CD14-positive monocyte (primary cell): ENCODE measurements at regions not wholly inside any gene's neighbourhood (a gene's known extent, or its start where the extent isn't known, plus 50 kb on each side); places are given as distances from the start of the nearest gene placed in this dataset.
"Not testable (repeated sequence)": the region's sequence is repeated elsewhere in the genome, so short reads cannot be mapped to it uniquely, and the experiment has no call there.

Source experiments
- DNase-seq, 3 donors: peaks; one replicate each; pipeline ENCODE4 v3.0.0-alpha.2; 2011 to 2022
- H2AFZ ChIP-seq: 2 replicates; pipeline ENCODE4 v1.6.0; 2012; ENCODE audit warnings: mild to moderate bottlenecking, low read depth, low read length, inconsistent platforms; ENCODE audit not compliant: insufficient read depth, poor library complexity, severe bottlenecking
- H3K27ac ChIP-seq, 2 donors: 1 replicate in 1 of 2; 2 replicates in 1 of 2; pipeline ENCODE4 v1.5.1; 2012 to 2013; ENCODE audit warnings: low read length in 2 of 2, control low read depth in 1 of 2, inconsistent platforms in 1 of 2, low read depth in 1 of 2, mild to moderate bottlenecking in 1 of 2
- H3K27me3 ChIP-seq, 2 donors: one replicate each; pipeline versions ENCODE4 v1.6.0 to v1.6.1; 2011 to 2013; ENCODE audit warnings: low read length in 2 of 2; ENCODE audit not compliant: control insufficient read depth in 2 of 2, insufficient read depth in 2 of 2
- H3K36me3 ChIP-seq, 2 donors: replicated peaks in 1 of 2; 1 replicate in 1 of 2; 2 replicates in 1 of 2; pipeline versions ENCODE4 v1.5.1 to v1.6.1; 2012 to 2013; ENCODE audit warnings: low read length in 2 of 2, control low read depth in 1 of 2, inconsistent platforms in 1 of 2, mild to moderate bottlenecking in 1 of 2; ENCODE audit not compliant: insufficient read depth in 2 of 2, control insufficient read depth in 1 of 2
- H3K4me1 ChIP-seq, 2 donors: 1 replicate in 1 of 2; 2 replicates in 1 of 2; pipeline versions ENCODE4 v1.5.1 to v1.6.1; 2012 to 2013; ENCODE audit warnings: low read length in 2 of 2, control low read depth in 1 of 2, inconsistent platforms in 1 of 2, mild to moderate bottlenecking in 1 of 2, moderate library complexity in 1 of 2; ENCODE audit not compliant: insufficient read depth in 2 of 2, control insufficient read depth in 1 of 2
- H3K4me2 ChIP-seq: replicated peaks from 2 replicates; pipeline ENCODE3; 2012; ENCODE audit warnings: low read length, moderate library complexity, mild to moderate bottlenecking; ENCODE audit not compliant: poor library complexity, severe bottlenecking; ENCODE audit errors: extremely low read depth
- H3K4me3 ChIP-seq, 3 experiments: fragments of 200-600 bp in 1 of 3; sonication (generic) in 1 of 3; replicated peaks in 1 of 3; 1 replicate in 2 of 3; 2 replicates in 1 of 3; pipeline ENCODE4 v1.5.1; 2011 to 2013; ENCODE audit warnings: low read length in 3 of 3, mild to moderate bottlenecking in 3 of 3, control low read depth in 2 of 3, low read depth in 2 of 3, inconsistent platforms in 1 of 3, moderate library complexity in 1 of 3
- H3K79me2 ChIP-seq: 2 replicates; pipeline ENCODE4 v1.6.0; 2012; ENCODE audit warnings: mild to moderate bottlenecking, control low read depth, inconsistent platforms, low read length, moderate library complexity; ENCODE audit not compliant: insufficient read depth
- H3K9ac ChIP-seq: 2 replicates; pipeline ENCODE4 v1.6.0; 2017; ENCODE audit warnings: low read length, mild to moderate bottlenecking; ENCODE audit not compliant: insufficient read depth, poor library complexity, severe bottlenecking
- H3K9me3 ChIP-seq, 2 donors: replicated peaks in 1 of 2; 1 replicate in 1 of 2; 2 replicates in 1 of 2; pipeline versions ENCODE4 v1.5.1 to v1.6.1; 2012 to 2013; ENCODE audit warnings: low read length in 2 of 2, control low read depth in 1 of 2; ENCODE audit not compliant: control insufficient read depth in 1 of 2, insufficient read depth in 1 of 2
- H4K20me1 ChIP-seq: 2 replicates; pipeline ENCODE4 v1.6.0; 2012; ENCODE audit warnings: mild to moderate bottlenecking, low read length, control low read depth, moderate library complexity; ENCODE audit not compliant: insufficient read depth
- H3K27ac Mint-ChIP-seq, 7 donors: one replicate each; pipeline ENCODE4 v1.8.0; 2020; ENCODE audit warnings: mild to moderate bottlenecking in 7 of 7, mixed read lengths in 7 of 7, moderate library complexity in 6 of 7, inconsistent platforms in 2 of 7
- H3K27me3 Mint-ChIP-seq, 3 donors: one replicate each; pipeline ENCODE4 v1.8.0; 2021 to 2022; ENCODE audit warnings: low read depth in 3 of 3, mild to moderate bottlenecking in 3 of 3, mixed read lengths in 3 of 3, moderate library complexity in 3 of 3, inconsistent platforms in 1 of 3
- H3K36me3 Mint-ChIP-seq, 2 donors: one replicate each; pipeline ENCODE4 v1.8.0; 2020; ENCODE audit warnings: mixed read lengths in 2 of 2, inconsistent platforms in 1 of 2, mild to moderate bottlenecking in 1 of 2
- H3K4me1 Mint-ChIP-seq: one replicate; pipeline ENCODE4 v1.8.0; 2020; ENCODE audit warnings: mild to moderate bottlenecking, mixed read lengths
- H3K4me3 Mint-ChIP-seq, 2 donors: one replicate each; pipeline ENCODE4 v1.8.0; 2020; ENCODE audit warnings: mild to moderate bottlenecking in 2 of 2, mixed read lengths in 2 of 2, moderate library complexity in 1 of 2
- H3K9me3 Mint-ChIP-seq, 7 donors: one replicate each; pipeline ENCODE4 v1.8.0; 2020 to 2022; ENCODE audit warnings: mixed read lengths in 7 of 7, mild to moderate bottlenecking in 6 of 7, moderate library complexity in 6 of 7, inconsistent platforms in 2 of 7
- WGBS: methylation state at CpG from one replicate; pipeline ENCODE4 v1.1.5; 2013; ENCODE audit warnings: missing lambda C conversion rate; ENCODE audit not compliant: insufficient coverage; 5-methylcytosine and 5-hydroxymethylcytosine counted together
- intact Hi-C, 2 donors: fragments of 100-400 bp; cut with micrococcal nuclease; formaldehyde crosslinking; loops; one replicate each; pipeline versions ENCODE4 v1.15.0 to v1.15.1; 2023
- TF ChIP-seq, protein P1 (sequence below): fragments of 200-600 bp; IDR thresholded peaks from one replicate; pipeline ENCODE4 v1.8.0; 2022; ENCODE audit warnings: antibody characterized with exemption, mild to moderate bottlenecking

GRCh38 chr2:16183345-16183744 is 243.0 kb downstream of the MYCN start:
- no peak overlapping the region for H3K27ac ChIP-seq

DNA sequence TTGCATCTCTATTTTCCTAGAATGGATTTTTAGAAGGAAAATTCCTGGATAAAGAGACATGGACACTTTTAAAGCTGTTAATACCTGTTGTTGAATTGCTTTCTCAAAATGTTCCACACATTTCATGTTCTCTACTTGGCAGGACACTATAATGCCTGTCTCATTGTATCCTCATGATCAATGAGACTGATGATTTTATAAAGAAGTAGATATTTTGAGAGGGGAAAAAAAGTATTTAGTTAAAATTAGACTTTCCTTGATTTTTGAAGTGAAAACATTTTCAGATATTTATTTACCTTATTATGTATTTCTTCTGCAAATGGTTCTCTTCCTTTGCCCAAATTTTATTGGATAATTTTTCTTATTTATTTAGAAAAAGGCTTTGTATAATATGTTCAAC is 242.5 kb downstream of the MYCN start:
- H3K4me3 ChIP-seq = no peak overlapping the region
- intact Hi-C loops = no loop called here
- H2AFZ ChIP-seq = no peak overlapping the region
- DNase-seq = no peak
- no peaks in the 10 kb centered on the region for H3K9me3 ChIP-seq
- H3K27ac ChIP-seq = no peak overlapping the region
- H3K9ac ChIP-seq = no peak overlapping the region
- no peak overlapping the region for H3K4me2 ChIP-seq
- H4K20me1 ChIP-seq = no peaks in the 10 kb centered on the region
- no peaks in the 10 kb centered on the region for H3K79me2 ChIP-seq
- no peaks in the 10 kb centered on the region for H3K4me1 ChIP-seq
- no peaks in the 10 kb centered on the region for H3K36me3 ChIP-seq
- no peaks in the 10 kb centered on the region for H3K27me3 ChIP-seq
- TF ChIP-seq, protein P1, sequence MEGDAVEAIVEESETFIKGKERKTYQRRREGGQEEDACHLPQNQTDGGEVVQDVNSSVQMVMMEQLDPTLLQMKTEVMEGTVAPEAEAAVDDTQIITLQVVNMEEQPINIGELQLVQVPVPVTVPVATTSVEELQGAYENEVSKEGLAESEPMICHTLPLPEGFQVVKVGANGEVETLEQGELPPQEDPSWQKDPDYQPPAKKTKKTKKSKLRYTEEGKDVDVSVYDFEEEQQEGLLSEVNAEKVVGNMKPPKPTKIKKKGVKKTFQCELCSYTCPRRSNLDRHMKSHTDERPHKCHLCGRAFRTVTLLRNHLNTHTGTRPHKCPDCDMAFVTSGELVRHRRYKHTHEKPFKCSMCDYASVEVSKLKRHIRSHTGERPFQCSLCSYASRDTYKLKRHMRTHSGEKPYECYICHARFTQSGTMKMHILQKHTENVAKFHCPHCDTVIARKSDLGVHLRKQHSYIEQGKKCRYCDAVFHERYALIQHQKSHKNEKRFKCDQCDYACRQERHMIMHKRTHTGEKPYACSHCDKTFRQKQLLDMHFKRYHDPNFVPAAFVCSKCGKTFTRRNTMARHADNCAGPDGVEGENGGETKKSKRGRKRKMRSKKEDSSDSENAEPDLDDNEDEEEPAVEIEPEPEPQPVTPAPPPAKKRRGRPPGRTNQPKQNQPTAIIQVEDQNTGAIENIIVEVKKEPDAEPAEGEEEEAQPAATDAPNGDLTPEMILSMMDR = no peak
- Mint-ChIP-seq H3K36me3 (no peaks in the 10 kb centered on the region), H3K4me1 (no peaks in the 10 kb centered on the region), H3K9me3 (peaks cover 0 to 2% (median 0%) of the 10 kb centered on the region in 7 donors), H3K4me3 (no peak overlapping the region), H3K27me3 (peaks cover 0 to 3% (median 2%) of the 10 kb centered on the region in 3 donors), H3K27ac (no peak overlapping the region)

More at GRCh38 chr2:16183345-16183744, 243.0 kb downstream of the MYCN start:
- Histone ChIP-seq H3K27me3 (no peaks in the 10 kb centered on the region), H3K4me3 (no peak overlapping the region), H3K79me2 (no peaks in the 10 kb centered on the region), H2AFZ (no peak overlapping the region), H3K36me3 (no peaks in the 10 kb centered on the region), H3K9me3 (no peaks in the 10 kb centered on the region), H4K20me1 (no peaks in the 10 kb centered on the region), H3K9ac (no peak overlapping the region), H3K4me1 (no peaks in the 10 kb centered on the region), H3K4me2 (no peak overlapping the region)
- Mint-ChIP-seq H3K4me3 (no peak overlapping the region), H3K36me3 (no peaks in the 10 kb centered on the region), H3K4me1 (no peaks in the 10 kb centered on the region), H3K27ac (no peak overlapping the region), H3K27me3 (peaks cover 0 to 3% (median 2%) of the 10 kb centered on the region in 3 donors), H3K9me3 (peaks cover 0 to 2% (median 0%) of the 10 kb centered on the region in 7 donors)
- 96% methylated on average over 3 of the region's 3 CpGs for WGBS
- intact Hi-C loops = no loop called here
- TF ChIP-seq, protein P1 = no peak
- no peak for DNase-seq

DNA sequence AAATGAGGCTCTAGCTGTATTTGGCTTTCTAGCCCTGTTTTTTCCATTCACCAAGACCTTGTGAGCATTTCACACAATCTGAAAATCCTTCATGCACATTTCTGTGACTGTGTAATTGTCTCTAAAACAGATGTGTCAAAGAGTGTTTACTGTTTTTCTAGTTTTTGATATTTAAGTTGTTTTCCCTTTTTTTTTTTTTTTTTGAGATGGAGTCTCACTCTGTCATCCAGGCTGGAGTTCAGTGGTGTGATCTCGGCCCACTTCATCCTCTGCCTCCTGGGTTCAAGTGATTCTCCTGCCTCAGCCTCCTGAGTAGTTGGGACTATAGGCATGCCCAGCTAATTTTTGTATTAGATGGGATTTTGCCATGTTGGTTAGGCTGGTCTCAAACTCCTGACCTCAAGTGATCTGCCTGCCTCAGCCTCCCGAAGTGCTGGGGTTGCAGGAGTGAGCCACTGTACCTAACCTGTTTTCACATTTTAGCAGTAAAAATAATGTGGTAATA is 242.0 kb downstream of the MYCN start:
- no CpG with 5 or more reads among the region's 2 CpGs for WGBS
- H2AFZ ChIP-seq, DNase-seq, H3K79me2 ChIP-seq, H3K36me3 Mint-ChIP-seq, H3K4me3 Mint-ChIP-seq, H3K27ac ChIP-seq, H3K4me1 ChIP-seq, H3K4me1 Mint-ChIP-seq, H3K4me3 ChIP-seq, H3K27me3 Mint-ChIP-seq, H3K4me2 ChIP-seq, H3K36me3 ChIP-seq, H4K20me1 ChIP-seq, H3K9ac ChIP-seq, H3K9me3 ChIP-seq, H3K9me3 Mint-ChIP-seq, intact Hi-C loops, H3K27me3 ChIP-seq, H3K27ac Mint-ChIP-seq: not testable (repeated sequence)
